Neural crest cell (in vitro differentiated cells): ENCODE measurements at regions not wholly inside any gene's neighbourhood (a gene's known extent, or its start where the extent isn't known, plus 50 kb on each side); places are given as distances from the start of the nearest gene placed in this dataset.

ENCODE experiments used
- DNase-seq: peaks from one replicate; pipeline ENCODE4 v3.0.0; 2021; ENCODE audit warnings: low read depth, mixed read lengths, low spot score
- H3K27ac Mint-ChIP-seq: one replicate; pipeline ENCODE4 v1.8.0; 2021; ENCODE audit warnings: mild to moderate bottlenecking, mixed read lengths; ENCODE audit not compliant: unreplicated experiment
- H3K27me3 Mint-ChIP-seq: 2 replicates; pipeline ENCODE4 v1.8.0; 2021; ENCODE audit warnings: low read depth, mild to moderate bottlenecking, mixed read lengths
- H3K36me3 Mint-ChIP-seq: 2 replicates; pipeline ENCODE4 v1.8.0; 2021; ENCODE audit warnings: low read depth, mild to moderate bottlenecking, mixed read lengths
- H3K4me1 Mint-ChIP-seq: 2 replicates; pipeline ENCODE4 v1.8.0; 2021; ENCODE audit warnings: mixed read lengths
- H3K4me3 Mint-ChIP-seq: one replicate; pipeline ENCODE4 v1.8.0; 2021; ENCODE audit warnings: mild to moderate bottlenecking, mixed read lengths
- H3K9me3 Mint-ChIP-seq: 2 replicates; pipeline ENCODE4 v1.8.0; 2021; ENCODE audit warnings: mixed read lengths
- CTCF ChIP-seq: fragments of 200-600 bp; sonication (generic); conservative IDR thresholded peaks from 2 replicates; pipeline ENCODE4 v1.5.0; 2021; ENCODE audit warnings: antibody characterized with exemption, mild to moderate bottlenecking

- Mint-ChIP-seq H3K9me3 (peaks cover 2% of the 10 kb centered on the region), H3K36me3 (no peaks in the 10 kb centered on the region), H3K4me1 (no peaks in the 10 kb centered on the region), H3K27ac (no peak overlapping the region), H3K27me3 (no peaks in the 10 kb centered on the region), H3K4me3 (no peak overlapping the region)
- no peak for TF ChIP-seq CTCF
- no peak for DNase-seq
Measured at GRCh38 chr15:68003297-68003696, 50.8 kb upstream of the PIAS1 start.
